HEK293 (cell line): ENCODE measurements at regions not wholly inside any gene's neighbourhood (a gene's known extent, or its start where the extent isn't known, plus 50 kb on each side); places are given as distances from the start of the nearest gene placed in this dataset.

Experiments used
- CTCF ChIA-PET: fragments of 350-600 bp; formaldehyde crosslinking; extraction: SDS; loops from one replicate; lab custom pipeline; 2021; ENCODE audit warnings: antibody characterized with exemption; lab: Yijun Ruan, JAX
- POLR2A ChIA-PET: fragments of 300-600 bp; formaldehyde crosslinking; extraction: SDS; loops from one replicate; lab custom pipeline; 2020; ENCODE audit warnings: antibody characterized with exemption, inconsistent platforms; lab: Yijun Ruan, JAX
- H3K27ac ChIP-seq: fragments of 200-500 bp; sonication (Bioruptor generic); 2 replicates; pipeline ENCODE4 v1.5.1; 2014; ENCODE audit warnings: low read depth, low read length, control low read depth, inconsistent platforms; ENCODE audit errors: extremely low read depth
- H3K36me3 ChIP-seq, 2 experiments: fragments of 200-500 bp in 1 of 2; sonication (Bioruptor generic) in 1 of 2; 1 replicate in 1 of 2; 2 replicates in 1 of 2; pipeline ENCODE4 v1.5.1; 2014 to 2017; ENCODE audit warnings: inconsistent platforms in 2 of 2, low read length in 2 of 2; ENCODE audit not compliant: control insufficient read depth in 2 of 2, insufficient read depth in 1 of 2
- H3K4me1 ChIP-seq: fragments of 200-500 bp; sonication (Bioruptor generic); 2 replicates; pipeline ENCODE4 v1.5.1; 2014; ENCODE audit warnings: mild to moderate bottlenecking, low read length, inconsistent platforms; ENCODE audit not compliant: control insufficient read depth, insufficient read depth
- H3K4me3 ChIP-seq: 2 replicates; pipeline ENCODE4 v1.5.1; 2011; ENCODE audit warnings: low read depth, mild to moderate bottlenecking, control low read depth, low read length, moderate library complexity
- H3K9me3 ChIP-seq: fragments of 200-500 bp; sonication (Bioruptor generic); 2 replicates; pipeline ENCODE4 v1.5.1; 2014; ENCODE audit warnings: low read depth, low read length, inconsistent platforms; ENCODE audit not compliant: control insufficient read depth, insufficient read depth
- FEZF1 ChIP-seq: fragments of 450-650 bp; formaldehyde crosslinking; IDR thresholded peaks from 2 replicates; pipeline ENCODE4 v1.5.1; 2016; ENCODE audit warnings: missing biosample characterization, missing genetic modification characterization
- GLI2 ChIP-seq: fragments of 450-650 bp; formaldehyde crosslinking; IDR thresholded peaks from 2 replicates; pipeline ENCODE4; 2017; ENCODE audit warnings: missing biosample characterization, missing genetic modification characterization, low read depth, borderline replicate concordance
- GLI4 ChIP-seq: fragments of 450-650 bp; formaldehyde crosslinking; IDR thresholded peaks from 2 replicates; pipeline ENCODE4 v1.5.1; 2016; ENCODE audit warnings: missing biosample characterization, missing genetic modification characterization
- KLF1 ChIP-seq: fragments of 450-650 bp; formaldehyde crosslinking; IDR thresholded peaks from 2 replicates; pipeline ENCODE4 v1.5.1; 2016; ENCODE audit warnings: missing biosample characterization, missing genetic modification characterization
- MZF1 ChIP-seq: fragments of 450-650 bp; formaldehyde crosslinking; IDR thresholded peaks from 2 replicates; pipeline ENCODE4 v1.5.1; 2017; ENCODE audit warnings: missing biosample characterization, missing genetic modification characterization, borderline replicate concordance
- PRDM2 ChIP-seq: fragments of 450-650 bp; formaldehyde crosslinking; IDR thresholded peaks from 2 replicates; pipeline ENCODE4 v1.5.1; 2016; ENCODE audit warnings: missing biosample characterization, missing genetic modification characterization, borderline replicate concordance
- SCRT1 ChIP-seq: fragments of 450-650 bp; formaldehyde crosslinking; IDR thresholded peaks from 2 replicates; pipeline ENCODE4 v1.5.1; 2016; ENCODE audit warnings: missing biosample characterization, missing genetic modification characterization, borderline replicate concordance
- WT1 ChIP-seq: fragments of 450-650 bp; formaldehyde crosslinking; IDR thresholded peaks from 2 replicates; pipeline ENCODE4 v1.5.1; 2016; ENCODE audit warnings: missing biosample characterization, missing genetic modification characterization
- ZBTB20 ChIP-seq: fragments of 450-650 bp; formaldehyde crosslinking; IDR thresholded peaks from 2 replicates; pipeline ENCODE4 v1.5.1; 2016; ENCODE audit warnings: missing biosample characterization, missing genetic modification characterization
- ZBTB49 ChIP-seq: fragments of 450-650 bp; formaldehyde crosslinking; IDR thresholded peaks from 2 replicates; pipeline ENCODE4 v1.5.1; 2016; ENCODE audit warnings: missing biosample characterization, missing genetic modification characterization, low read depth
- ZNF114 ChIP-seq: fragments of 450-650 bp; formaldehyde crosslinking; IDR thresholded peaks from 2 replicates; pipeline ENCODE4 v1.5.0; 2017; ENCODE audit warnings: missing biosample characterization, missing genetic modification characterization
- ZNF138 ChIP-seq: fragments of 450-650 bp; formaldehyde crosslinking; IDR thresholded peaks from 2 replicates; pipeline ENCODE4 v1.5.1; 2016; ENCODE audit warnings: missing biosample characterization, missing genetic modification characterization, borderline replicate concordance
- ZNF426 ChIP-seq: fragments of 450-650 bp; formaldehyde crosslinking; IDR thresholded peaks from 2 replicates; pipeline ENCODE4 v1.5.1; 2017; ENCODE audit warnings: missing biosample characterization, missing genetic modification characterization, mild to moderate bottlenecking, inconsistent platforms, moderate library complexity
- ZNF473 ChIP-seq: fragments of 450-650 bp; formaldehyde crosslinking; IDR thresholded peaks from 2 replicates; pipeline ENCODE4 v1.5.1; 2017; ENCODE audit warnings: missing biosample characterization, missing genetic modification characterization
- ZNF510 ChIP-seq: fragments of 450-650 bp; formaldehyde crosslinking; IDR thresholded peaks from 2 replicates; pipeline ENCODE4 v1.5.1; 2018; ENCODE audit warnings: mild to moderate bottlenecking, missing genetic modification characterization, missing biosample characterization; ENCODE audit not compliant: insufficient replicate concordance
- ZNF544 ChIP-seq: fragments of 450-650 bp; formaldehyde crosslinking; IDR thresholded peaks from 2 replicates; pipeline ENCODE4 v1.5.0; 2017; ENCODE audit warnings: missing biosample characterization, missing genetic modification characterization
- ZNF624 ChIP-seq: fragments of 450-650 bp; formaldehyde crosslinking; IDR thresholded peaks from 2 replicates; pipeline ENCODE4 v1.5.1; 2017; ENCODE audit warnings: missing biosample characterization, missing genetic modification characterization
- ZNF670 ChIP-seq: fragments of 450-650 bp; formaldehyde crosslinking; IDR thresholded peaks from 2 replicates; pipeline ENCODE4 v1.5.1; 2016; ENCODE audit warnings: missing biosample characterization, missing genetic modification characterization, low read depth
- ZSCAN23 ChIP-seq: fragments of 450-650 bp; formaldehyde crosslinking; IDR thresholded peaks from 2 replicates; pipeline ENCODE4 v1.5.1; 2016; ENCODE audit warnings: missing biosample characterization, missing genetic modification characterization
- TF ChIP-seq, protein P1 (sequence below): fragments of 450-650 bp; IDR thresholded peaks from 2 replicates; pipeline ENCODE4 v1.5.1; 2018; ENCODE audit warnings: missing biosample characterization, mild to moderate bottlenecking, missing genetic modification characterization
- TF ChIP-seq, protein P2 (sequence below): sonication (generic); formaldehyde crosslinking; IDR thresholded peaks from 2 replicates; pipeline ENCODE4 v1.8.1; 2022; ENCODE audit warnings: mild to moderate bottlenecking, moderate library complexity, missing genetic modification reagents

DNA sequence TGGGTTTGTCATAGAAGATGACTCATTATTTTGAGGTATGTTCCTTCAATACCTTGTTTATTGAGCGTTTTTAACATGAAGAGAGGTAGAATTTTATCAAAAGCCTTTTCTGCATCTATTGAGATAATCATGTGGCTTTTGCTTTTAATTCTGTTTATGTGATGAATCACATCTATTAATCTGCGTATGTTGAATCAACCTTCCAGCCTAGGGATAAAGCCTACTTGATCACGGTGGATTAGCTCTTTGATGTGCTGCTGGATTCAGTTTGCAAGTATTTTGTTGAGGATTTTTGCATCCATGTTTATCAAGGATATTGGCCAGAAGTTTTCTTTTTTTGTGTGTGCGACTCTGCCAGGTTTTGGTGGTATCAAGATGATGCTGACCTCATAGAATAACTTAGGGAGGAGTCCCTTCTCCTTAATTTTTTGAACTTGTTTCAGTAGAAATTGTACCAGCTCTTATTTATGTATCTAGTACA lies 602.6 kb downstream of the SNAPC1 start:
- no peaks in the 10 kb centered on the region for H3K36me3 ChIP-seq
- ChIA-PET CTCF (no interaction called here), POLR2A (interaction anchor here (0.5 kb wide), 1 partner anchor 436 kb away, joined by 3 read pairs; no protein-coding TSS in a partner anchor)
- H3K4me3 ChIP-seq, result no peak overlapping the region
- no peak overlapping the region for H3K27ac ChIP-seq
- no peaks in the 10 kb centered on the region for H3K4me1 ChIP-seq
- no peak for TF ChIP-seq ZNF624 (tag by site-specific recombination)
- no peak for TF ChIP-seq GLI2 (tag by site-specific recombination)
- TF ChIP-seq ZBTB20 (tag by site-specific recombination), result no peak
- no peak for TF ChIP-seq ZNF544 (tag by site-specific recombination)
- TF ChIP-seq ZSCAN23 (tag by site-specific recombination), result no peak
- no peak for TF ChIP-seq ZNF114
- TF ChIP-seq ZNF426, result no peak
- TF ChIP-seq ZNF510 (tag by site-specific recombination), result no peak
- no peak for TF ChIP-seq GLI4 (tag by site-specific recombination)
- TF ChIP-seq, all 188 proteins: peak for 0
- H3K9me3 ChIP-seq, result no peaks in the 10 kb centered on the region

GRCh38 chr14:62369919-62370560 lies 607.8 kb downstream of the SNAPC1 start:
- no peaks in the 10 kb centered on the region for H3K36me3 ChIP-seq
- H3K9me3 ChIP-seq, result no peaks in the 10 kb centered on the region
- CTCF ChIA-PET, result no interaction called here
- H3K4me1 ChIP-seq, result no peaks in the 10 kb centered on the region
- no peak overlapping the region for H3K27ac ChIP-seq
- TF ChIP-seq SCRT1 (no peak), ZNF114 (no peak), MZF1 (tag by site-specific recombination) (no peak), PRDM2 (tag by site-specific recombination) (no peak), ZNF670 (no peak), ZNF138 (no peak), KLF1 (no peak), WT1 (tag by site-specific recombination) (no peak), ZBTB49 (tag by site-specific recombination) (no peak), ZNF473 (tag by site-specific recombination) (no peak), FEZF1 (tag by site-specific recombination) (no peak)
- TF ChIP-seq, protein P1, sequence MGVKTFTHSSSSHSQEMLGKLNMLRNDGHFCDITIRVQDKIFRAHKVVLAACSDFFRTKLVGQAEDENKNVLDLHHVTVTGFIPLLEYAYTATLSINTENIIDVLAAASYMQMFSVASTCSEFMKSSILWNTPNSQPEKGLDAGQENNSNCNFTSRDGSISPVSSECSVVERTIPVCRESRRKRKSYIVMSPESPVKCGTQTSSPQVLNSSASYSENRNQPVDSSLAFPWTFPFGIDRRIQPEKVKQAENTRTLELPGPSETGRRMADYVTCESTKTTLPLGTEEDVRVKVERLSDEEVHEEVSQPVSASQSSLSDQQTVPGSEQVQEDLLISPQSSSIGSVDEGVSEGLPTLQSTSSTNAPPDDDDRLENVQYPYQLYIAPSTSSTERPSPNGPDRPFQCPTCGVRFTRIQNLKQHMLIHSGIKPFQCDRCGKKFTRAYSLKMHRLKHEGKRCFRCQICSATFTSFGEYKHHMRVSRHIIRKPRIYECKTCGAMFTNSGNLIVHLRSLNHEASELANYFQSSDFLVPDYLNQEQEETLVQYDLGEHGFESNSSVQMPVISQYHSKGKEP (tag by site-specific recombination), result no peak
- TF ChIP-seq, protein P2, sequence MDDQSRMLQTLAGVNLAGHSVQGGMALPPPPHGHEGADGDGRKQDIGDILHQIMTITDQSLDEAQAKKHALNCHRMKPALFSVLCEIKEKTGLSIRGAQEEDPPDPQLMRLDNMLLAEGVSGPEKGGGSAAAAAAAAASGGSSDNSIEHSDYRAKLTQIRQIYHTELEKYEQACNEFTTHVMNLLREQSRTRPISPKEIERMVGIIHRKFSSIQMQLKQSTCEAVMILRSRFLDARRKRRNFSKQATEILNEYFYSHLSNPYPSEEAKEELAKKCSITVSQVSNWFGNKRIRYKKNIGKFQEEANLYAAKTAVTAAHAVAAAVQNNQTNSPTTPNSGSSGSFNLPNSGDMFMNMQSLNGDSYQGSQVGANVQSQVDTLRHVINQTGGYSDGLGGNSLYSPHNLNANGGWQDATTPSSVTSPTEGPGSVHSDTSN (CRISPR knock-in tag), result no peak
- TF ChIP-seq, all 188 proteins: peak for 0
- POLR2A ChIA-PET, result no interaction called here
- no peak overlapping the region for H3K4me3 ChIP-seq
